Fibroblast of the aortic adventitia (primary cell): ENCODE measurements at regions not wholly inside any gene's neighbourhood (a gene's known extent, or its start where the extent isn't known, plus 50 kb on each side); places are given as distances from the start of the nearest gene placed in this dataset.

Source experiments
- DNase-seq: peaks from one replicate; pipeline ENCODE4 v3.0.0-alpha.2; 2010; ENCODE audit warnings: low read depth
- H3K4me3 ChIP-seq: 2 replicates; pipeline ENCODE4 v1.5.1; 2011; ENCODE audit warnings: low read depth, mild to moderate bottlenecking, control low read depth, low read length, moderate library complexity
- CTCF ChIP-seq: IDR thresholded peaks from 2 replicates; pipeline ENCODE4 v1.5.1; 2011; ENCODE audit warnings: mild to moderate bottlenecking, low read length, control low read depth, inconsistent platforms; ENCODE audit not compliant: insufficient read depth

DNA sequence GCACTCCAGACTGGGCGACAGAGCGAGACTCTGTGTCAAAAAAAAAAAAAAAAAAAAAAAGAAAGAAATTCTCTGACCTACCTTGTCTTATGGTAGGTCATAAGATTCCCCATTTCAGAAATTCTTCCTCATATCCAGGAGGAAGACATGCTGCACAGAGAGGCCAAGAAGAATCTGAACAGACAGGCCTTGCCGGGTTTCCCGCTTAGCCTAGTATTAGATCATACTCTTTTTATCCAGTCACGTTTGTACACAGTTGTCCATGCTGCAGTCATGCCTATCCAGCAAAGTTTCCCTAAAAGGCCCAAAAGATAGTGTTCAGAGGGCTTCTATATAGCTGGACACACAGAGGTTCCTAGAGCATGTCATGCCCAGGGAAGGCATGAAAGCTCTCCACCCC is 93.6 kb upstream of the CHODL start:
- no peak for TF ChIP-seq CTCF
- no peak for DNase-seq

DNA sequence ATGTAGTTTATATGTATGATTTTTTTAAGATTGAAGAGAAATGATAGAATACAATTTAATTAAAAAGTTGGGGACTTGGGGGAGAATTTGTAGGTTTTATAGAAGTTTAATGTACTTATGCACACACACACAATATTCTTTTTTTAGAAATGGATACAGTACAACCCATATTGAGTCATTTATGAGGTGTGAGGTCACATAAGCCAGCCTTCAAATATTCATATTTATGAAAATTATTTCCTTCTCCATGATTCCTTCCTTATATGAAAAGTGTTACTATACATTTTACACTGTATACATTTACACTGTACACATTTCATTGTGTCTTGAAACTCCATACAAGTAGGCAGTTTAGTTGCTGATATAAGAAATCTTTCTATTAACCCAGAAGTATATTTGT is 96.2 kb upstream of the CHODL start:
- no peak overlapping the region for H3K4me3 ChIP-seq
- no peak for DNase-seq
- TF ChIP-seq CTCF = no peak

More for the DNA sequence above, 93.6 kb upstream of the CHODL start:
- H3K4me3 ChIP-seq = no peak overlapping the region

DNA sequence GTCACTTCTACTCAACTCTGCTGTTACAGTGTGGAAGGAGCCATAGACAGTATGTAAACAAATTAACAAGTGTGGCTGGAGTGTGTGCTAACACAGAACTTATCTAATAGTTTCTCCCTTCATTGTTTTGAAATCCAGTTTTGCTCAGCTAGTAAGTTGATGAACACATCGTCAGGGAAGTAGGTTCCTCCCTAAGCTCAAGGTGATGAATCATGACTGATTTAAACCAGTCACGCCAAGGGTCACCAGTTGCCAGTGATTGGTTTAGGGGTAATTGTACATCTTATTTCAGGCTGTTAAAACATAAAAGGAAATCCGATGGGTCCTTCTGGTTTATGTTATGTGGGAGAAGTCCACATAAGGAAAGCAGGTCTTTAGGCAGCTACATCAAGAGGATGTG is 97.0 kb upstream of the CHODL start:
- no peak overlapping the region for H3K4me3 ChIP-seq
- TF ChIP-seq CTCF = no peak
- DNase-seq = no peak

- no peak for DNase-seq
- TF ChIP-seq CTCF = no peak
- no peak overlapping the region for H3K4me3 ChIP-seq
Measured at GRCh38 chr21:18146820-18147219, 97.8 kb upstream of the CHODL start.

- no peak overlapping the region for H3K4me3 ChIP-seq
- no peak for DNase-seq
- TF ChIP-seq CTCF = no peak
Measured at GRCh38 chr21:18144339-18144738, 100.3 kb upstream of the CHODL start.

DNA sequence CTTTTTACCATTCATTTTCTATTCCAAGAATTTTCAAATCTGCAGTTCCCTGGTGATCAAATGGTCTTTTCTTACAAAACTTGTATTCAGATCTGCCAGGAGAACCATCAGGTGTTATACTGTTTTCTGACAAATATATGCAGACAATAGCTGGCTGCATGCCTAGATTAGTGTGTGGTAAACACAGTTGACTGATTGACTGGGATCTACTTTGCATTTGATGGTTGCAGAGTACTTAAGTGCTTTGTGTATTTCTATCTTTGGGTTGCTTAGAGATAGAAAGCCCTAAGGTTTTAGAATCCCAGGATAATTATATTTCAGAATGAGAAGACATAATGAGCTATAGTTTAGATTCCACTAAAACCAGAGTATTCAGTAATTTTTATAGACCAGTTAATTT is 102.0 kb upstream of the CHODL start:
- no peak overlapping the region for H3K4me3 ChIP-seq
- TF ChIP-seq CTCF = no peak
- no peak for DNase-seq

DNA sequence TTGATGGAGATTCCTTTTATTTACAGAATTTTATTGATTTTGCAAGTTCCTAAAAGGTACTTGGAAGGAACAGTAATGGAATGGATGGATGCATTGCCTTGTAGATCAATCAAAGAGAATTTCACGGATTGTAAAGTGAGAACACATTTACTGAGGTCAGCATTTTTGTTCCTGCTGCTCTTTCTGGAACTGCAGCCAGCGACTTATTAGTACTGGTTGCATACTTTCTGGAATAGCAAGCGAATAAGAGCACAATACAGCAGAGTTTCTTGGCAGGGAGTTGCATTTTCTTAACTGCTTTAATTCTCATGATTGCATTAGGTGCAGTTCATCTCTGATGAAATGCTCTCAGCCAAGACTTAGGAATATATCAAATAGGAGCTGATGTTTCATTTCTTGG is 106.1 kb upstream of the CHODL start:
- no peak for DNase-seq
- no peak for TF ChIP-seq CTCF
- H3K4me3 ChIP-seq = no peak overlapping the region
